A673 (cell line): ENCODE measurements at regions not wholly inside any gene's neighbourhood (a gene's known extent, or its start where the extent isn't known, plus 50 kb on each side); places are given as distances from the start of the nearest gene placed in this dataset.

ENCODE experiments used
- BruUV-seq: library from RNA; stranded (reverse); fragments of 400-500 nt; replicated peaks from 2 replicates; lab custom pipeline; 2021; lab: Mats Ljungman, UMichigan
- CTCF ChIA-PET: fragments of 300-600 bp; sonication (Branson Sonifier 250); formaldehyde crosslinking; loops from one replicate; lab custom pipeline; 2022; ENCODE audit warnings: antibody characterized with exemption; lab: Charles Lee
- POLR2A ChIA-PET: fragments of 300-600 bp; sonication (Branson Sonifier 250); formaldehyde crosslinking; loops from one replicate; lab custom pipeline; 2022; ENCODE audit warnings: antibody characterized with exemption; ENCODE audit not compliant: low non-redundant PET; lab: Charles Lee
- DNase-seq: peaks from one replicate; pipeline ENCODE4 v3.0.0-alpha.2; 2015; ENCODE audit warnings: low spot score
- H3K27ac ChIP-seq: fragments of 200-600 bp; sonication (generic); 2 replicates; pipeline ENCODE4 v1.5.1; 2016; ENCODE audit warnings: mixed run types, low read depth, mild to moderate bottlenecking, mixed read lengths, antibody characterized with exemption, low read length; ENCODE audit not compliant: poor library complexity, severe bottlenecking
- H3K27me3 ChIP-seq: fragments of 200-600 bp; sonication (generic); replicated peaks from 2 replicates; pipeline ENCODE4 v1.6.1; 2017; ENCODE audit warnings: mixed run types, low read depth, mild to moderate bottlenecking, mixed read lengths, antibody characterized with exemption, low read length; ENCODE audit not compliant: insufficient read depth, poor library complexity
- H3K36me3 ChIP-seq: fragments of 200-600 bp; sonication (generic); 2 replicates; pipeline ENCODE4 v1.6.1; 2016; ENCODE audit warnings: mixed run types, mild to moderate bottlenecking, mixed read lengths, antibody characterized with exemption, low read length; ENCODE audit not compliant: insufficient read depth, poor library complexity, severe bottlenecking
- H3K4me1 ChIP-seq: fragments of 200-600 bp; sonication (generic); 2 replicates; pipeline ENCODE4 v1.6.1; 2017; ENCODE audit warnings: mixed run types, mild to moderate bottlenecking, mixed read lengths, antibody characterized with exemption, low read length; ENCODE audit not compliant: insufficient read depth, poor library complexity, severe bottlenecking
- H3K4me3 ChIP-seq: fragments of 200-600 bp; sonication (generic); 2 replicates; pipeline ENCODE4 v1.5.1; 2016; ENCODE audit warnings: low read depth, mixed run types, mild to moderate bottlenecking, mixed read lengths, low read length; ENCODE audit not compliant: poor library complexity, severe bottlenecking
- H3K9me3 ChIP-seq: fragments of 200-600 bp; sonication (generic); 2 replicates; pipeline ENCODE4 v1.6.1; 2016; ENCODE audit warnings: mixed run types, low read depth, mild to moderate bottlenecking, mixed read lengths, antibody characterized with exemption, low read length; ENCODE audit not compliant: poor library complexity, severe bottlenecking
- CTCF ChIP-seq: fragments of 300-800, 200-600 bp; sonication (generic); conservative IDR thresholded peaks from 2 replicates; pipeline ENCODE4 v1.5.1; 2017; ENCODE audit warnings: low read depth, mild to moderate bottlenecking, antibody characterized with exemption, low read length, moderate library complexity, mixed read lengths
- EZH2 ChIP-seq: fragments of 200-600 bp; sonication (generic); IDR thresholded peaks from 2 replicates; pipeline ENCODE4 v1.6.1; 2017; ENCODE audit warnings: borderline replicate concordance, low read depth, mild to moderate bottlenecking, mixed read lengths, antibody characterized with exemption, low read length; ENCODE audit not compliant: poor library complexity, severe bottlenecking
- intact Hi-C: fragments of 100-400 bp; cut with micrococcal nuclease; formaldehyde crosslinking; loops from one replicate; pipeline ENCODE4 v1.10.0; 2022; ENCODE audit not compliant: unreplicated experiment

DNA sequence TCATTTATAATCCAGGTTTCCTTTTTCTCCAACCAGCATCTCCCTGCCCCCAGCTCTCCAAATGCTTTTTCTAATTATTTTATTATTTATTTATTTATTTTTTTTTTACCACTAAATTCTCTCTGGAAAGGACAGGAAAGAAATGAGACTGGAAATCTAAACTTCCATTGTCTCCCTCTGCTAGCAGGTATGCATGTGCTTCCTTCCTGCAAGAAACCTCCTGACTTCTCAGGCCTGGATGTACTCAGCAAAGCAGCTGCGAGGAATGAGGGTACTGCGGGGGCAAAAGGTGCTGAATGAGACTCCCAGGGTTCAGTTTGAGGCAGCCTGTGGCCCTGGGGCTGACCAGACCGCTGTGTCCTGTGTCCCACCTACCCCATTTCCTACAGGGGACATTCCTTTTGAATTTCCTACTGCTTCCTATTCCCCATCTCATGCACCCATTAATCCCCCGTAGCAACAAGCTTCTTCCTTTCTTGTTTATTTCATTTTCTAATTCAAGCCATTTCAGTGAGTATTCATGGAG, 324.6 kb upstream of the IGFBP3 start:
- H3K4me1 ChIP-seq: no peaks in the 10 kb centered on the region
- intact Hi-C loops: no loop called here
- no peak overlapping the region for H3K27ac ChIP-seq
- no peaks in the 10 kb centered on the region for H3K27me3 ChIP-seq
- TF ChIP-seq EZH2 (no peak), CTCF (no peak)
- no peaks in the 10 kb centered on the region for H3K9me3 ChIP-seq
- POLR2A ChIA-PET: no interaction called here
- no peak for DNase-seq
- no peak overlapping the region for H3K4me3 ChIP-seq
- no TSS peak for BruUV-seq
- H3K36me3 ChIP-seq: no peaks in the 10 kb centered on the region
- CTCF ChIA-PET: no interaction called here

GRCh38 chr7:46244757-46245156, 323.7 kb upstream of the IGFBP3 start:
- Histone ChIP-seq H3K27ac (no peak overlapping the region), H3K27me3 (no peaks in the 10 kb centered on the region), H3K36me3 (no peaks in the 10 kb centered on the region), H3K4me3 (no peak overlapping the region), H3K4me1 (no peaks in the 10 kb centered on the region), H3K9me3 (peaks cover 3% of the 10 kb centered on the region)
- CTCF ChIA-PET: no interaction called here
- no peak for DNase-seq
- POLR2A ChIA-PET: no interaction called here
- no peak for TF ChIP-seq CTCF
- no peak for TF ChIP-seq EZH2
- intact Hi-C loops: no loop called here
- no TSS peak for BruUV-seq

- POLR2A ChIA-PET: no interaction called here
- BruUV-seq: no TSS peak
- intact Hi-C loops: no loop called here
Observed at GRCh38 chr7:46243406-46243805, 322.3 kb upstream of the IGFBP3 start.

More at GRCh38 chr7:46243406-46243805, 322.3 kb upstream of the IGFBP3 start:
- no peak for DNase-seq
- CTCF ChIA-PET: no interaction called here
- H3K36me3 ChIP-seq: no peaks in the 10 kb centered on the region
- no peaks in the 10 kb centered on the region for H3K27me3 ChIP-seq
- peaks cover 6% of the 10 kb centered on the region for H3K9me3 ChIP-seq
- H3K4me1 ChIP-seq: no peaks in the 10 kb centered on the region
- no peak overlapping the region for H3K27ac ChIP-seq
- TF ChIP-seq CTCF (no peak), EZH2 (no peak)
- H3K4me3 ChIP-seq: no peak overlapping the region
